ENCODE measurements at regions not wholly inside any gene's neighbourhood (a gene's known extent, or its start where the extent isn't known, plus 50 kb on each side); places are given as distances from the start of the nearest gene placed in this dataset.

DNA sequence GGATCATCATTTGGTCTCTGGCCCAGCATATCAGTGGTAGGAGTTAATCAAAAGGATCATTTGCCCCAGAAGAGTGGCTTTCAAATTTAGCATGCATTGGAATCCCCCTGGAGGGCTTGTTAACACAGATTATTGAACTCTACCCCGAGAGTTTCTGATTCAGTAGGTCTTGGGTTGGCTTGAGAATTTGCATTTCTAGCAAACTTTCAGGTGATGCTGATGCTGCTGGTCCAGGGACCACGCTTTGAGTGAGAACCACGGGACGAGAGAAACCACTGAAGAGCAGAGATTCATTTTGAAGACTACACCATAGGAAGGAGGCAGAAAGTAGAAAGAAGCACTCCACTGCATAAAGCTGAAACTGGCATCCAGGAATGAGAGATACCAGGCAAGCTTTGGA is 81.3 kb upstream of the DUSP10 start:
- TF ChIP-seq, protein P1, sequence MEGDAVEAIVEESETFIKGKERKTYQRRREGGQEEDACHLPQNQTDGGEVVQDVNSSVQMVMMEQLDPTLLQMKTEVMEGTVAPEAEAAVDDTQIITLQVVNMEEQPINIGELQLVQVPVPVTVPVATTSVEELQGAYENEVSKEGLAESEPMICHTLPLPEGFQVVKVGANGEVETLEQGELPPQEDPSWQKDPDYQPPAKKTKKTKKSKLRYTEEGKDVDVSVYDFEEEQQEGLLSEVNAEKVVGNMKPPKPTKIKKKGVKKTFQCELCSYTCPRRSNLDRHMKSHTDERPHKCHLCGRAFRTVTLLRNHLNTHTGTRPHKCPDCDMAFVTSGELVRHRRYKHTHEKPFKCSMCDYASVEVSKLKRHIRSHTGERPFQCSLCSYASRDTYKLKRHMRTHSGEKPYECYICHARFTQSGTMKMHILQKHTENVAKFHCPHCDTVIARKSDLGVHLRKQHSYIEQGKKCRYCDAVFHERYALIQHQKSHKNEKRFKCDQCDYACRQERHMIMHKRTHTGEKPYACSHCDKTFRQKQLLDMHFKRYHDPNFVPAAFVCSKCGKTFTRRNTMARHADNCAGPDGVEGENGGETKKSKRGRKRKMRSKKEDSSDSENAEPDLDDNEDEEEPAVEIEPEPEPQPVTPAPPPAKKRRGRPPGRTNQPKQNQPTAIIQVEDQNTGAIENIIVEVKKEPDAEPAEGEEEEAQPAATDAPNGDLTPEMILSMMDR (IDR thresholded peaks at IDR 0.05 in 8 of 11, conservative IDR thresholded peaks at IDR 0.05 in 3 of 11): no peak
- TF ChIP-seq POLR2A (IDR thresholded peaks at IDR 0.05) (no peak), POLR2AphosphoS5 (IDR thresholded peaks at IDR 0.05) (no peak)
